H1 (cell line): ENCODE measurements at regions not wholly inside any gene's neighbourhood (a gene's known extent, or its start where the extent isn't known, plus 50 kb on each side); places are given as distances from the start of the nearest gene placed in this dataset.

Source experiments
- CTCF ChIA-PET: fragments of 300-600 bp; sonication (Branson Sonifier 250); formaldehyde crosslinking; loops from one replicate; lab custom pipeline; 2021; ENCODE audit not compliant: partially characterized antibody; lab: Charles Lee
- POLR2A ChIA-PET: fragments of 300-600 bp; sonication (Branson Sonifier 250); formaldehyde crosslinking; loops from one replicate; lab custom pipeline; 2021; ENCODE audit warnings: inconsistent platforms; ENCODE audit not compliant: partially characterized antibody; lab: Charles Lee
- DNase-seq, 2 experiments: peaks; one replicate each; pipeline versions ENCODE4 v3.0.0 to v3.0.0-alpha.2; 2010 to 2022; ENCODE audit warnings: low spot score in 2 of 2, low read depth in 1 of 2, mixed read lengths in 1 of 2
- FAIRE-seq: peaks from 2 replicates; lab custom pipeline; 2011; peaks lifted over from hg19 to GRCh38; lab: Jason Lieb, UNC
- H2AFZ ChIP-seq: 2 replicates; pipeline ENCODE4 v1.8.1; 2012; ENCODE audit warnings: low read length, inconsistent platforms
- H2AK5ac ChIP-seq: 2 replicates; pipeline ENCODE4 v1.6.1; 2013; ENCODE audit warnings: low read depth, low read length
- H2BK120ac ChIP-seq: replicated peaks from 2 replicates; pipeline ENCODE3; 2013; ENCODE audit warnings: low read depth, low read length, inconsistent platforms
- H2BK12ac ChIP-seq: 2 replicates; pipeline ENCODE4 v1.6.1; 2013; ENCODE audit warnings: low read depth, low read length
- H2BK15ac ChIP-seq: 2 replicates; pipeline ENCODE4 v1.6.1; 2013; ENCODE audit warnings: low read length
- H2BK20ac ChIP-seq: 2 replicates; pipeline ENCODE4 v1.6.1; 2013; ENCODE audit warnings: low read length
- H2BK5ac ChIP-seq: 2 replicates; pipeline ENCODE4 v1.6.1; 2013; ENCODE audit warnings: low read depth, low read length
- H3K14ac ChIP-seq: 2 replicates; pipeline ENCODE4 v1.6.1; 2013; ENCODE audit warnings: inconsistent platforms; ENCODE audit not compliant: insufficient read length
- H3K18ac ChIP-seq: 2 replicates; pipeline ENCODE4 v1.6.1; 2013; ENCODE audit warnings: low read length; ENCODE audit errors: extremely low read depth
- H3K23ac ChIP-seq: 2 replicates; pipeline ENCODE4 v1.6.1; 2013; ENCODE audit warnings: inconsistent platforms; ENCODE audit not compliant: insufficient read length
- H3K23me2 ChIP-seq: 2 replicates; pipeline ENCODE4 v1.6.1; 2013; ENCODE audit warnings: low read depth, low read length
- H3K27ac ChIP-seq: 2 replicates; pipeline ENCODE4 v1.6.1; 2011; ENCODE audit warnings: low read depth, low read length, inconsistent platforms
- H3K27me3 ChIP-seq, 4 experiments: replicated peaks in 1 of 4; 1 replicate in 1 of 4; 2 replicates in 3 of 4; pipeline versions ENCODE4 v1.6.1 to v1.8.1; 2011 to 2013; ENCODE audit warnings: low read length in 3 of 4, mild to moderate bottlenecking in 3 of 4, inconsistent platforms in 2 of 4, mixed read lengths in 2 of 4, moderate library complexity in 1 of 4; ENCODE audit not compliant: control insufficient read depth in 3 of 4, insufficient read depth in 3 of 4; ENCODE audit errors: extremely low read depth in 1 of 4
- H3K36me3 ChIP-seq, 4 experiments: 2 replicates each; pipeline versions ENCODE4 v1.6.1 to v1.8.1; 2011 to 2013; ENCODE audit warnings: mild to moderate bottlenecking in 4 of 4, low read length in 3 of 4, moderate library complexity in 2 of 4, control low read depth in 1 of 4, inconsistent platforms in 1 of 4; ENCODE audit not compliant: insufficient read depth in 4 of 4, control insufficient read depth in 2 of 4
- H3K4ac ChIP-seq: replicated peaks from 2 replicates; pipeline ENCODE3; 2013; ENCODE audit warnings: low read length, low read depth, mixed read lengths, inconsistent platforms; ENCODE audit not compliant: insufficient read length
- H3K4me1 ChIP-seq, 4 experiments: replicated peaks in 1 of 4; 1 replicate in 1 of 4; 2 replicates in 3 of 4; pipeline versions ENCODE4 v1.6.1 to v1.8.1; 2011 to 2013; ENCODE audit warnings: low read length in 3 of 4, inconsistent platforms in 2 of 4, mixed read lengths in 1 of 4; ENCODE audit not compliant: insufficient read depth in 4 of 4, control insufficient read depth in 3 of 4
- H3K4me2 ChIP-seq, 2 experiments: 2 replicates each; pipeline versions ENCODE4 v1.6.1 to v1.8.1; 2011 to 2013; ENCODE audit warnings: low read depth in 2 of 2, low read length in 2 of 2, control low read depth in 1 of 2, inconsistent platforms in 1 of 2, mild to moderate bottlenecking in 1 of 2; ENCODE audit not compliant: insufficient read depth in 1 of 2
- H3K4me3 ChIP-seq, 4 experiments: fragments of 200-600, 300-600 bp in 1 of 4; sonication (generic), shearing (Covaris generic), sonication (Bioruptor Twin) in 1 of 4; 2 replicates each; pipeline versions ENCODE4 v1.5.1 to v1.8.1; 2011 to 2016; ENCODE audit warnings: low read length in 4 of 4, low read depth in 3 of 4, control low read depth in 2 of 4, inconsistent platforms in 2 of 4, mild to moderate bottlenecking in 2 of 4, mixed read lengths in 1 of 4, moderate library complexity in 1 of 4; ENCODE audit not compliant: insufficient read depth in 2 of 4; ENCODE audit errors: extremely low read depth in 1 of 4
- H3K56ac ChIP-seq: replicated peaks from 2 replicates; pipeline ENCODE3; 2013; ENCODE audit warnings: low read depth, mild to moderate bottlenecking, mixed read lengths, low read length, inconsistent platforms; ENCODE audit not compliant: insufficient read length
- H3K79me1 ChIP-seq: 2 replicates; pipeline ENCODE4 v1.6.1; 2013; ENCODE audit warnings: low read depth, low read length, control low read depth
- H3K79me2 ChIP-seq, 2 experiments: 2 replicates each; pipeline versions ENCODE4 v1.6.1 to v1.8.1; 2012 to 2013; ENCODE audit warnings: low read length in 2 of 2, mild to moderate bottlenecking in 2 of 2, inconsistent platforms in 1 of 2; ENCODE audit not compliant: insufficient read depth in 2 of 2, control insufficient read depth in 1 of 2
- H3K9ac ChIP-seq, 4 experiments: replicated peaks in 1 of 4; 1 replicate in 1 of 4; 2 replicates in 3 of 4; pipeline versions ENCODE4 v1.6.1 to v1.8.1; 2011 to 2013; ENCODE audit warnings: low read depth in 3 of 4, low read length in 3 of 4, control low read depth in 2 of 4, mild to moderate bottlenecking in 2 of 4, moderate library complexity in 2 of 4, inconsistent platforms in 1 of 4; ENCODE audit errors: extremely low read depth in 1 of 4
- H3K9me3 ChIP-seq, 2 experiments: 2 replicates each; pipeline versions ENCODE4 v1.6.1 to v1.8.1; 2012 to 2013; ENCODE audit warnings: mild to moderate bottlenecking in 2 of 2, moderate library complexity in 2 of 2, control low read depth in 1 of 2, inconsistent platforms in 1 of 2, low read depth in 1 of 2, low read length in 1 of 2, mixed read lengths in 1 of 2; ENCODE audit not compliant: insufficient read depth in 2 of 2
- H4K20me1 ChIP-seq, 2 experiments: replicated peaks in 1 of 2; 2 replicates each; pipeline versions ENCODE3 to v1.8.1; 2011 to 2013; ENCODE audit warnings: inconsistent platforms in 2 of 2, low read length in 2 of 2, mild to moderate bottlenecking in 1 of 2; ENCODE audit not compliant: insufficient read depth in 2 of 2, control insufficient read depth in 1 of 2
- H4K5ac ChIP-seq: 2 replicates; pipeline ENCODE4 v1.6.1; 2013; ENCODE audit warnings: low read length, low read depth, mixed read lengths, inconsistent platforms; ENCODE audit not compliant: insufficient read length
- H4K8ac ChIP-seq: 2 replicates; pipeline ENCODE4 v1.8.0; 2013; ENCODE audit warnings: mild to moderate bottlenecking, moderate library complexity, low read length, inconsistent platforms; ENCODE audit not compliant: insufficient read depth; ENCODE audit errors: extremely low read depth
- H4K91ac ChIP-seq: replicated peaks from 2 replicates; pipeline ENCODE3; 2013; ENCODE audit warnings: low read length, mixed read lengths, inconsistent platforms; ENCODE audit not compliant: insufficient read length
- BCL11A ChIP-seq, 2 experiments: IDR thresholded peaks; one replicate each; pipeline ENCODE4 v1.6.1; 2011; ENCODE audit warnings: low read depth in 2 of 2, low read length in 2 of 2, mild to moderate bottlenecking in 2 of 2
- EP300 ChIP-seq, 2 experiments: IDR thresholded peaks; 1 replicate in 1 of 2; 2 replicates in 1 of 2; pipeline ENCODE4 v1.6.1; 2011 to 2012; ENCODE audit warnings: low read depth in 2 of 2, low read length in 2 of 2, mild to moderate bottlenecking in 2 of 2, borderline replicate concordance in 1 of 2, inconsistent platforms in 1 of 2, moderate library complexity in 1 of 2
- MAFK ChIP-seq: IDR thresholded peaks from 2 replicates; pipeline ENCODE4 v1.6.1; 2012; ENCODE audit warnings: low read depth, mild to moderate bottlenecking, improper control_type of control experiment, low read length
- NANOG ChIP-seq: IDR thresholded peaks from 2 replicates; pipeline ENCODE4 v1.6.1; 2011; ENCODE audit warnings: low read length, low read depth, mild to moderate bottlenecking, inconsistent platforms; ENCODE audit not compliant: insufficient read depth, poor library complexity, severe bottlenecking
- RAD21 ChIP-seq, 2 experiments: IDR thresholded peaks in 1 of 2; conservative IDR thresholded peaks in 1 of 2; 2 replicates each; pipeline ENCODE4 v1.6.1; 2011; ENCODE audit warnings: low read depth in 2 of 2, low read length in 2 of 2, improper control_type of control experiment in 1 of 2, inconsistent platforms in 1 of 2, mild to moderate bottlenecking in 1 of 2, moderate library complexity in 1 of 2
- SRF ChIP-seq: IDR thresholded peaks from 2 replicates; pipeline ENCODE4 v1.6.1; 2011; ENCODE audit warnings: mild to moderate bottlenecking, low read depth, low read length, moderate library complexity
- YY1 ChIP-seq: IDR thresholded peaks from 2 replicates; pipeline ENCODE4 v1.6.1; 2011; ENCODE audit warnings: low read depth, mild to moderate bottlenecking, low read length
- WGBS, 2 experiments: shearing (Covaris generic) in 1 of 2; methylation state at CpG; one replicate each; pipeline versions ENCODE4 v1.1.6 to v1.1.7; 2013 to 2015; ENCODE audit warnings: low lambda C conversion rate in 2 of 2, mixed read lengths in 2 of 2, inconsistent platforms in 1 of 2, low coverage in 1 of 2, missing lambda C conversion rate in 1 of 2; ENCODE audit not compliant: insufficient replicate concordance in 2 of 2, insufficient coverage in 1 of 2, insufficient read length in 1 of 2; ENCODE audit errors: extremely low coverage in 1 of 2, missing lambda C conversion rate in 1 of 2; 5-methylcytosine and 5-hydroxymethylcytosine counted together
- TF ChIP-seq, protein P1 (sequence below): IDR thresholded peaks from 2 replicates; pipeline ENCODE4 v1.6.1; 2012; ENCODE audit warnings: low read length, inconsistent platforms

DNA sequence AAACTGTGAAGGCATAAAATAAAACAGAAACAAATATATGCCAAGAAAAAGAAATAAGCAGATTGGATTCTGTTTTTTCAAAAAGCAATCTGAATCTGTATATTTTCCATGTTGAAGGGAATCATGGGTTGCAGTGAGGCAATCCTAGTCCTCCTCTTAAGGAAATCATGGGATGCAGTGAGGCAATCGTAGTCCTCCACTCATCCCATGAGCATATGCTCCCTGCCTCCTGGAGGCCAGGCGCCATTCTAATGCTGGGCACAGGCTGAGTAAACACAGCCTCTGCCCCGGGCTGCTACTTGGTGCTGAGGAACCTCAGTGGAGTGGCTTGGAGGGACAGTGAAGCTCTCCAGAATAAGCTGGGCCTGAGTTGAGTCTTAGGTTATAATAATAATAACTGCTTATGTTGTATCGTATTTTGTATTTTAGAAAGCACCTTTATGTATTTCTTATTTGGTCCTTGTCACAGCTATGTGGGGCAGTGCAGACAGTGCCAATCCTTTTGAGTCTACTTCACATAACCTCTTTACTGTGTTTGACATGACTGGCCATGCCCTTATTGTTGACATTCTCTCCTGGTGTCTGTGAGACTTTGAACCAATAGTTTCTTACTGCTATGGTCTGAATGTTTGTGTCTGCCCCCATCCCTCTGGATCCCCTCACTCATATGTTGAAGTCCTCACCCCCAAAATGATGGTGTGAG is 56.6 kb upstream of the CITED2 start:
- Histone ChIP-seq H3K9ac (no peak overlapping the region), H2BK120ac (no peak overlapping the region), H3K23me2 (no peaks in the 10 kb centered on the region), H2BK5ac (no peak overlapping the region), H3K18ac (no peak overlapping the region), H4K20me1 (no peaks in the 10 kb centered on the region), H3K36me3 (no peaks in the 10 kb centered on the region), H3K4me1 (peaks cover 0 to 3% (median 0%) of the 10 kb centered on the region in 4 experiments; a peak in 1 of 7 replicates), H3K27ac (no peak overlapping the region)
- ChIA-PET POLR2A (interaction anchor here (2.4 kb wide), 1 partner anchor 56 kb away, joined by 10 read pairs; the partner anchor contains the start of gene CITED2), CTCF (interaction anchor here (0.5 kb wide), 1 partner anchor 62 kb away, joined by 3 read pairs; no protein-coding TSS in a partner anchor)
- TF ChIP-seq SRF (no peak), MAFK (no peak), BCL11A (IDR thresholded peaks at IDR 0.05; ENCODE audit: low read depth in 2 of 2, low read length in 2 of 2) (no peak), RAD21 (IDR thresholded peaks at IDR 0.05 in 1 of 2, conservative IDR thresholded peaks at IDR 0.05 in 1 of 2; ENCODE audit: low read depth in 2 of 2, low read length in 2 of 2) (no peak), NANOG (no peak), EP300 (IDR thresholded peaks at IDR 0.05; ENCODE audit: borderline replicate concordance in 1 of 2, low read depth in 2 of 2, low read length in 2 of 2) (no peak), YY1 (peak; percentile 13; the same call in 1 of the 2 replicates)
- TF ChIP-seq, protein P1, sequence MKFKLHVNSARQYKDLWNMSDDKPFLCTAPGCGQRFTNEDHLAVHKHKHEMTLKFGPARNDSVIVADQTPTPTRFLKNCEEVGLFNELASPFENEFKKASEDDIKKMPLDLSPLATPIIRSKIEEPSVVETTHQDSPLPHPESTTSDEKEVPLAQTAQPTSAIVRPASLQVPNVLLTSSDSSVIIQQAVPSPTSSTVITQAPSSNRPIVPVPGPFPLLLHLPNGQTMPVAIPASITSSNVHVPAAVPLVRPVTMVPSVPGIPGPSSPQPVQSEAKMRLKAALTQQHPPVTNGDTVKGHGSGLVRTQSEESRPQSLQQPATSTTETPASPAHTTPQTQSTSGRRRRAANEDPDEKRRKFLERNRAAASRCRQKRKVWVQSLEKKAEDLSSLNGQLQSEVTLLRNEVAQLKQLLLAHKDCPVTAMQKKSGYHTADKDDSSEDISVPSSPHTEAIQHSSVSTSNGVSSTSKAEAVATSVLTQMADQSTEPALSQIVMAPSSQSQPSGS: no peak
- TF ChIP-seq, all 59 proteins: peak for 1
- Histone ChIP-seq H2AK5ac (no peak overlapping the region), H3K79me2 (no peaks in the 10 kb centered on the region), H3K27me3 (no peaks in the 10 kb centered on the region), H3K4ac (no peak overlapping the region), H3K14ac (no peak overlapping the region), H2BK12ac (no peak overlapping the region), H4K5ac (no peak overlapping the region), H3K79me1 (no peaks in the 10 kb centered on the region; the same call in 1 of the 2 replicates), H3K4me3 (no peak overlapping the region), H4K91ac (no peak overlapping the region), H3K56ac (no peak overlapping the region), H3K4me2 (no peak overlapping the region), H3K23ac (no peak overlapping the region), H2BK15ac (no peak overlapping the region), H2BK20ac (no peak overlapping the region), H3K9me3 (no peaks in the 10 kb centered on the region), H4K8ac (no peak overlapping the region), H2AFZ (no peak overlapping the region)
- 94% methylated on average over 4 of the region's 4 CpGs; no CpG with 5 or more reads in 1 of the 2 experiments for WGBS, 2 experiments
- no peak for FAIRE-seq
- DNase-seq: no peak
